Fibroblast of lung (primary cell): ENCODE measurements at regions not wholly inside any gene's neighbourhood (a gene's known extent, or its start where the extent isn't known, plus 50 kb on each side); places are given as distances from the start of the nearest gene placed in this dataset.
A peak's percentile ranks its signal among the peaks of the same experiment; 100 is the strongest.

Source experiments
- EZH2 ChIP-seq: IDR thresholded peaks from 2 replicates; pipeline ENCODE4 v1.5.1; 2012; ENCODE audit warnings: low read length, control low read depth, mild to moderate bottlenecking; ENCODE audit errors: missing control alignments
- TF ChIP-seq, protein P1 (sequence below), 2 donors: IDR thresholded peaks in 1 of 2; conservative IDR thresholded peaks in 1 of 2; 1 replicate in 1 of 2; 2 replicates in 1 of 2; pipeline ENCODE4 v1.5.1; 2011 to 2012; ENCODE audit warnings: low read length in 2 of 2, control low read depth in 1 of 2, inconsistent platforms in 1 of 2, low read depth in 1 of 2, mild to moderate bottlenecking in 1 of 2

- TF ChIP-seq, protein P1, sequence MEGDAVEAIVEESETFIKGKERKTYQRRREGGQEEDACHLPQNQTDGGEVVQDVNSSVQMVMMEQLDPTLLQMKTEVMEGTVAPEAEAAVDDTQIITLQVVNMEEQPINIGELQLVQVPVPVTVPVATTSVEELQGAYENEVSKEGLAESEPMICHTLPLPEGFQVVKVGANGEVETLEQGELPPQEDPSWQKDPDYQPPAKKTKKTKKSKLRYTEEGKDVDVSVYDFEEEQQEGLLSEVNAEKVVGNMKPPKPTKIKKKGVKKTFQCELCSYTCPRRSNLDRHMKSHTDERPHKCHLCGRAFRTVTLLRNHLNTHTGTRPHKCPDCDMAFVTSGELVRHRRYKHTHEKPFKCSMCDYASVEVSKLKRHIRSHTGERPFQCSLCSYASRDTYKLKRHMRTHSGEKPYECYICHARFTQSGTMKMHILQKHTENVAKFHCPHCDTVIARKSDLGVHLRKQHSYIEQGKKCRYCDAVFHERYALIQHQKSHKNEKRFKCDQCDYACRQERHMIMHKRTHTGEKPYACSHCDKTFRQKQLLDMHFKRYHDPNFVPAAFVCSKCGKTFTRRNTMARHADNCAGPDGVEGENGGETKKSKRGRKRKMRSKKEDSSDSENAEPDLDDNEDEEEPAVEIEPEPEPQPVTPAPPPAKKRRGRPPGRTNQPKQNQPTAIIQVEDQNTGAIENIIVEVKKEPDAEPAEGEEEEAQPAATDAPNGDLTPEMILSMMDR (conservative IDR thresholded peaks at IDR 0.05 in 1 of 2, IDR thresholded peaks at IDR 0.05 in 1 of 2; ENCODE audit: low read depth in 1 of 2, low read length in 2 of 2), result peak; percentile 49 to 51
- no peak for TF ChIP-seq EZH2
Measured at GRCh38 chr15:85289677-85290365, 90.6 kb upstream of the AKAP13 start.
